HepG2 (cell line): ENCODE measurements at regions not wholly inside any gene's neighbourhood (a gene's known extent, or its start where the extent isn't known, plus 50 kb on each side); places are given as distances from the start of the nearest gene placed in this dataset.

ENCODE experiments used
- ATAC-seq: fragments of 200-7000 bp; cut with Tn5 transposase; 3 replicates; pipeline ENCODE4 v1.9.1; 2020; ENCODE audit warnings: mild to moderate bottlenecking, moderate library complexity
- BruUV-seq: library from RNA; stranded (reverse); fragments of 400-500 nt; replicated peaks from 2 replicates; lab custom pipeline; 2021; lab: Mats Ljungman, UMichigan
- CTCF ChIA-PET: fragments of 300-600 bp; formaldehyde crosslinking; extraction: SDS; loops from one replicate; lab custom pipeline; 2021; ENCODE audit warnings: low total read pairs, inconsistent platforms, low intra/inter-chr PET ratio; lab: Yijun Ruan, JAX
- POLR2A ChIA-PET: fragments of 350-600 bp; sonication (Branson Sonifier 250); formaldehyde crosslinking; loops from one replicate; lab custom pipeline; 2020; ENCODE audit warnings: antibody characterized with exemption, inconsistent platforms; lab: Yijun Ruan, JAX
- DNase-seq: peaks from one replicate; pipeline ENCODE4 v3.0.0-alpha.2; 2015; ENCODE audit warnings: low spot score
- FAIRE-seq: peaks from 3 replicates; lab custom pipeline; 2011; peaks lifted over from hg19 to GRCh38; lab: Jason Lieb, UNC
- H2AFZ ChIP-seq: one replicate; pipeline ENCODE4 v1.6.1; 2011; ENCODE audit warnings: low read length, inconsistent platforms
- H3K27ac ChIP-seq: fragments of 300-600 bp; 3 replicates; pipeline ENCODE4 v1.8.0; 2011; ENCODE audit warnings: mixed run types, mild to moderate bottlenecking, mixed read lengths, low read length, inconsistent platforms; ENCODE audit not compliant: insufficient read depth; ENCODE audit errors: extremely low read length
- H3K27me3 ChIP-seq, 2 experiments: fragments of 200-600 bp in 1 of 2; 2 replicates in 1 of 2; 3 replicates in 1 of 2; pipeline versions ENCODE4 v1.6.0 to v1.8.0; 2011; ENCODE audit warnings: low read length in 2 of 2, mild to moderate bottlenecking in 2 of 2, moderate library complexity in 2 of 2, inconsistent platforms in 1 of 2; ENCODE audit not compliant: insufficient read depth in 2 of 2, control insufficient read depth in 1 of 2
- H3K36me3 ChIP-seq, 2 experiments: fragments of 200-600 bp in 1 of 2; replicated peaks in 1 of 2; 2 replicates in 1 of 2; 3 replicates in 1 of 2; pipeline versions ENCODE4 v1.5.1 to v1.8.0; 2011; ENCODE audit warnings: low read length in 2 of 2, inconsistent platforms in 1 of 2; ENCODE audit not compliant: insufficient read depth in 2 of 2, control insufficient read depth in 1 of 2
- H3K4me1 ChIP-seq: 2 replicates; pipeline ENCODE4 v1.5.1; 2012; ENCODE audit warnings: low read length, inconsistent platforms; ENCODE audit not compliant: insufficient read depth
- H3K4me2 ChIP-seq: 2 replicates; pipeline ENCODE4 v1.6.0; 2011; ENCODE audit warnings: low read depth, low read length, inconsistent platforms
- H3K4me3 ChIP-seq, 3 experiments: fragments of 200-600 bp in 1 of 3; sonication (generic), shearing (Covaris generic) in 1 of 3; replicated peaks in 1 of 3; 2 replicates each; pipeline ENCODE4 v1.5.1; 2011 to 2016; ENCODE audit warnings: low read length in 3 of 3, inconsistent platforms in 2 of 3, low read depth in 2 of 3, mild to moderate bottlenecking in 2 of 3, control low read depth in 1 of 3, mixed read lengths in 1 of 3; ENCODE audit not compliant: insufficient read depth in 1 of 3
- H3K79me2 ChIP-seq: one replicate; pipeline ENCODE4 v1.6.1; 2011; ENCODE audit warnings: low read length, inconsistent platforms; ENCODE audit not compliant: insufficient read depth
- H3K9ac ChIP-seq: 2 replicates; pipeline ENCODE4 v1.6.0; 2011; ENCODE audit warnings: mild to moderate bottlenecking, low read depth, low read length, inconsistent platforms; ENCODE audit not compliant: insufficient read depth
- H3K9me3 ChIP-seq: 2 replicates; pipeline ENCODE4 v1.5.1; 2012; ENCODE audit warnings: mild to moderate bottlenecking, low read length
- H4K20me1 ChIP-seq: 2 replicates; pipeline ENCODE4 v1.6.0; 2011; ENCODE audit warnings: inconsistent platforms, mild to moderate bottlenecking, low read length, moderate library complexity; ENCODE audit not compliant: insufficient read depth
- CEBPG ChIP-seq: IDR thresholded peaks from 2 replicates; pipeline ENCODE4 v1.6.1; 2016
- KDM5B ChIP-seq: sonication (generic); formaldehyde crosslinking; IDR thresholded peaks from 2 replicates; pipeline ENCODE4 v1.4.0; 2020; ENCODE audit warnings: missing genetic modification reagents, mild to moderate bottlenecking, borderline replicate concordance
- MAFG ChIP-seq: sonication (generic); formaldehyde crosslinking; IDR thresholded peaks from 2 replicates; pipeline ENCODE4 v1.5.1; 2020; ENCODE audit warnings: mild to moderate bottlenecking, missing genetic modification reagents
- PCBP1 ChIP-seq: fragments of 200-400 bp; formaldehyde crosslinking; IDR thresholded peaks from 2 replicates; pipeline ENCODE4 v1.6.1; 2017; ENCODE audit warnings: mild to moderate bottlenecking, low read depth, low read length, borderline replicate concordance
- SIX1 ChIP-seq: sonication (generic); formaldehyde crosslinking; IDR thresholded peaks from 2 replicates; pipeline ENCODE4 v1.4.0; 2020; ENCODE audit warnings: missing genetic modification reagents, borderline replicate concordance
- SP140L ChIP-seq: sonication (generic); formaldehyde crosslinking; IDR thresholded peaks from 2 replicates; pipeline ENCODE4 v1.4.0; 2020; ENCODE audit warnings: missing genetic modification reagents, borderline replicate concordance
- ZKSCAN5 ChIP-seq: sonication (generic); formaldehyde crosslinking; IDR thresholded peaks from 2 replicates; pipeline ENCODE4 v1.5.1; 2020; ENCODE audit warnings: mild to moderate bottlenecking, missing genetic modification reagents
- ZNF138 ChIP-seq: sonication (generic); formaldehyde crosslinking; IDR thresholded peaks from 2 replicates; pipeline ENCODE4 v1.5.0; 2020; ENCODE audit warnings: mild to moderate bottlenecking, low read depth, missing genetic modification reagents
- ZNF263 ChIP-seq: sonication (generic); formaldehyde crosslinking; IDR thresholded peaks from 2 replicates; pipeline ENCODE4 v1.4.0; 2020; ENCODE audit warnings: missing genetic modification reagents
- ZNF598 ChIP-seq: sonication (generic); formaldehyde crosslinking; IDR thresholded peaks from 2 replicates; pipeline ENCODE4 v1.5.1; 2020; ENCODE audit warnings: mild to moderate bottlenecking, missing genetic modification reagents, borderline replicate concordance
- ZNF619 ChIP-seq: sonication (generic); formaldehyde crosslinking; IDR thresholded peaks from 2 replicates; pipeline ENCODE4 v1.4.0; 2020; ENCODE audit warnings: mild to moderate bottlenecking, missing genetic modification reagents
- ZNF761 ChIP-seq: sonication (generic); formaldehyde crosslinking; conservative IDR thresholded peaks from 2 replicates; pipeline ENCODE4 v1.4.0; 2020; ENCODE audit warnings: mild to moderate bottlenecking, missing genetic modification reagents
- WGBS: methylation state at CpG from one replicate; pipeline ENCODE4 v1.1.6; 2017; ENCODE audit warnings: low lambda C conversion rate; 5-methylcytosine and 5-hydroxymethylcytosine counted together
- in situ Hi-C: cut with HindIII; loops from 2 replicates; pipeline ENCODE4 v1.10.0; 2017; ENCODE audit warnings: low pct_unique_long_range_greater_than_20kb; ENCODE audit not compliant: extremely low pct_ligation_motif_present
- intact Hi-C: fragments of 100-400 bp; cut with micrococcal nuclease; formaldehyde crosslinking; loops from one replicate; pipeline ENCODE4 v1.10.0; 2022; ENCODE audit not compliant: unreplicated experiment
- TF ChIP-seq, protein P1 (sequence below): sonication (generic); formaldehyde crosslinking; IDR thresholded peaks from 2 replicates; pipeline ENCODE4 v1.4.0; 2020; ENCODE audit warnings: missing genetic modification reagents
- TF ChIP-seq, protein P2 (sequence below): sonication (generic); formaldehyde crosslinking; IDR thresholded peaks from 2 replicates; pipeline ENCODE4 v1.5.0; 2020; ENCODE audit warnings: mild to moderate bottlenecking, low read depth, missing genetic modification reagents, borderline replicate concordance
- TF ChIP-seq, protein P3 (sequence below): sonication (generic); formaldehyde crosslinking; IDR thresholded peaks from 2 replicates; pipeline ENCODE4 v1.4.0; 2020; ENCODE audit warnings: missing genetic modification reagents, borderline replicate concordance
- TF ChIP-seq, protein P4 (sequence below): IDR thresholded peaks from 2 replicates; pipeline ENCODE4 v1.6.1; 2016; ENCODE audit warnings: missing compliant biosample characterization, missing genetic modification reagents, borderline replicate concordance

DNA sequence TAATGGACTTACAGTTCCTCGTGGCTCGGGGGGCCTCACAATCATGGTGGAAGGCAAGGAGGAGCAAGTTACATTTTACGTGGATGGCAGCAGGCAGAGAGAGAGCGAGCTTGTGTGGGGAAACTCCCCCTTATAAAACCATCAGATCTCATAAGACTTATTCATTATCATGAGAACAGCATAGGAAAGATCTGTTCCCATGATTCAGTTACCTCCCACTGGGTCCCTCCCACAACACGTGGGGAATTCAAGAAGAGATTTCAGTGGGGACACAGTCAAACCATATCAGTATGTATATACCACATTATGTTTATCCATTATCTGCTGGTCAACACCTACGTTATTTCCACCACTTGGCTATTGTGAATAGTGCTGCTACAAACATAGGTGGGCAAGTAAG is 352.3 kb upstream of the B3GALT2 start (continued):
- TF ChIP-seq, protein P1, sequence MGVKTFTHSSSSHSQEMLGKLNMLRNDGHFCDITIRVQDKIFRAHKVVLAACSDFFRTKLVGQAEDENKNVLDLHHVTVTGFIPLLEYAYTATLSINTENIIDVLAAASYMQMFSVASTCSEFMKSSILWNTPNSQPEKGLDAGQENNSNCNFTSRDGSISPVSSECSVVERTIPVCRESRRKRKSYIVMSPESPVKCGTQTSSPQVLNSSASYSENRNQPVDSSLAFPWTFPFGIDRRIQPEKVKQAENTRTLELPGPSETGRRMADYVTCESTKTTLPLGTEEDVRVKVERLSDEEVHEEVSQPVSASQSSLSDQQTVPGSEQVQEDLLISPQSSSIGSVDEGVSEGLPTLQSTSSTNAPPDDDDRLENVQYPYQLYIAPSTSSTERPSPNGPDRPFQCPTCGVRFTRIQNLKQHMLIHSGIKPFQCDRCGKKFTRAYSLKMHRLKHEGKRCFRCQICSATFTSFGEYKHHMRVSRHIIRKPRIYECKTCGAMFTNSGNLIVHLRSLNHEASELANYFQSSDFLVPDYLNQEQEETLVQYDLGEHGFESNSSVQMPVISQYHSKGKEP (CRISPR knock-in tag): no peak
- TF ChIP-seq PCBP1: no peak
- no peak for TF ChIP-seq MAFG (CRISPR knock-in tag)
- TF ChIP-seq ZNF598 (CRISPR knock-in tag): no peak
- TF ChIP-seq CEBPG: no peak

DNA sequence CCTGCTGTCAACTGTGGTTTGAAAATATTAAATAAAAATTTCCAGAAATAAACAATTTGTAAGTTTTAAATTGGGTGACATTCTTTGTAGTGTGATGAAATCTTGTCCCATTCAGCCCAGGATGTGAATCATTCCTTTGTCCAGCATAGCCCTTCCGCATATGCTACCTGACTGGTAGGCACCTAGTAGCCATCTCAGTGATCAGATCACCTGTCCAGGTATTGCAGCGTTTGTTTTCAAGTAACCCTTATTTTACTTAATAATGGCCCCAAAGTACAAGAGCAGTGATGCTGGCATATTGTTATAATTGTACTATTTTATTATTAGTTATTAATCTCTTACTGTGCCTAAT is 351.6 kb upstream of the B3GALT2 start:
- DNase-seq: no peak
- no peak for TF ChIP-seq SIX1 (CRISPR knock-in tag)
- TF ChIP-seq, protein P2, sequence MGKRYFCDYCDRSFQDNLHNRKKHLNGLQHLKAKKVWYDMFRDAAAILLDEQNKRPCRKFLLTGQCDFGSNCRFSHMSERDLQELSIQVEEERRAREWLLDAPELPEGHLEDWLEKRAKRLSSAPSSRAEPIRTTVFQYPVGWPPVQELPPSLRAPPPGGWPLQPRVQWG: no peak
- no peak for TF ChIP-seq ZNF761 (CRISPR knock-in tag)
- no peak for TF ChIP-seq ZKSCAN5 (CRISPR knock-in tag)
- TF ChIP-seq SP140L (CRISPR knock-in tag): no peak
- TF ChIP-seq ZNF619 (CRISPR knock-in tag): no peak
- no peak for TF ChIP-seq ZNF138
- TF ChIP-seq, protein P3, sequence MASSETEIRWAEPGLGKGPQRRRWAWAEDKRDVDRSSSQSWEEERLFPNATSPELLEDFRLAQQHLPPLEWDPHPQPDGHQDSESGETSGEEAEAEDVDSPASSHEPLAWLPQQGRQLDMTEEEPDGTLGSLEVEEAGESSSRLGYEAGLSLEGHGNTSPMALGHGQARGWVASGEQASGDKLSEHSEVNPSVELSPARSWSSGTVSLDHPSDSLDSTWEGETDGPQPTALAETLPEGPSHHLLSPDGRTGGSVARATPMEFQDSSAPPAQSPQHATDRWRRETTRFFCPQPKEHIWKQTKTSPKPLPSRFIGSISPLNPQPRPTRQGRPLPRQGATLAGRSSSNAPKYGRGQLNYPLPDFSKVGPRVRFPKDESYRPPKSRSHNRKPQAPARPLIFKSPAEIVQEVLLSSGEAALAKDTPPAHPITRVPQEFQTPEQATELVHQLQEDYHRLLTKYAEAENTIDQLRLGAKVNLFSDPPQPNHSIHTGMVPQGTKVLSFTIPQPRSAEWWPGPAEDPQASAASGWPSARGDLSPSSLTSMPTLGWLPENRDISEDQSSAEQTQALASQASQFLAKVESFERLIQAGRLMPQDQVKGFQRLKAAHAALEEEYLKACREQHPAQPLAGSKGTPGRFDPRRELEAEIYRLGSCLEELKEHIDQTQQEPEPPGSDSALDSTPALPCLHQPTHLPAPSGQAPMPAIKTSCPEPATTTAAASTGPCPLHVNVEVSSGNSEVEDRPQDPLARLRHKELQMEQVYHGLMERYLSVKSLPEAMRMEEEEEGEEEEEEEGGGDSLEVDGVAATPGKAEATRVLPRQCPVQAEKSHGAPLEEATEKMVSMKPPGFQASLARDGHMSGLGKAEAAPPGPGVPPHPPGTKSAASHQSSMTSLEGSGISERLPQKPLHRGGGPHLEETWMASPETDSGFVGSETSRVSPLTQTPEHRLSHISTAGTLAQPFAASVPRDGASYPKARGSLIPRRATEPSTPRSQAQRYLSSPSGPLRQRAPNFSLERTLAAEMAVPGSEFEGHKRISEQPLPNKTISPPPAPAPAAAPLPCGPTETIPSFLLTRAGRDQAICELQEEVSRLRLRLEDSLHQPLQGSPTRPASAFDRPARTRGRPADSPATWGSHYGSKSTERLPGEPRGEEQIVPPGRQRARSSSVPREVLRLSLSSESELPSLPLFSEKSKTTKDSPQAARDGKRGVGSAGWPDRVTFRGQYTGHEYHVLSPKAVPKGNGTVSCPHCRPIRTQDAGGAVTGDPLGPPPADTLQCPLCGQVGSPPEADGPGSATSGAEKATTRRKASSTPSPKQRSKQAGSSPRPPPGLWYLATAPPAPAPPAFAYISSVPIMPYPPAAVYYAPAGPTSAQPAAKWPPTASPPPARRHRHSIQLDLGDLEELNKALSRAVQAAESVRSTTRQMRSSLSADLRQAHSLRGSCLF (CRISPR knock-in tag): no peak
- TF ChIP-seq ZNF263 (CRISPR knock-in tag): no peak
- no peak for TF ChIP-seq KDM5B (CRISPR knock-in tag)
- TF ChIP-seq, protein P4, sequence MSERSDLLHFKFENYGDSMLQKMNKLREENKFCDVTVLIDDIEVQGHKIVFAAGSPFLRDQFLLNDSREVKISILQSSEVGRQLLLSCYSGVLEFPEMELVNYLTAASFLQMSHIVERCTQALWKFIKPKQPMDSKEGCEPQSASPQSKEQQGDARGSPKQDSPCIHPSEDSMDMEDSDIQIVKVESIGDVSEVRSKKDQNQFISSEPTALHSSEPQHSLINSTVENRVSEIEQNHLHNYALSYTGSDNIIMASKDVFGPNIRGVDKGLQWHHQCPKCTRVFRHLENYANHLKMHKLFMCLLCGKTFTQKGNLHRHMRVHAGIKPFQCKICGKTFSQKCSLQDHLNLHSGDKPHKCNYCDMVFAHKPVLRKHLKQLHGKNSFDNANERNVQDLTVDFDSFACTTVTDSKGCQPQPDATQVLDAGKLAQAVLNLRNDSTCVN (CRISPR knock-in tag): no peak

More for the DNA sequence above, 351.6 kb upstream of the B3GALT2 start:
- H3K27ac ChIP-seq: no peak overlapping the region
- FAIRE-seq (no peak), ATAC-seq (no peak)
- H2AFZ ChIP-seq: no peak overlapping the region
- intact Hi-C loops (no loop called here), in situ Hi-C loops (no loop called here)
- BruUV-seq: no TSS peak
- H3K9me3 ChIP-seq: no peaks in the 10 kb centered on the region
- H3K4me3 ChIP-seq: no peak overlapping the region
- no peaks in the 10 kb centered on the region for H3K36me3 ChIP-seq
- no peak overlapping the region for H3K4me2 ChIP-seq
- CTCF ChIA-PET: no interaction called here
- no peaks in the 10 kb centered on the region for H3K4me1 ChIP-seq
- no peaks in the 10 kb centered on the region for H3K27me3 ChIP-seq
- no peaks in the 10 kb centered on the region for H4K20me1 ChIP-seq
- POLR2A ChIA-PET: no interaction called here
- no peak overlapping the region for H3K9ac ChIP-seq
- no peaks in the 10 kb centered on the region for H3K79me2 ChIP-seq
- WGBS: 24% methylated on average over 2 of the region's 2 CpGs
